Endothelial cell of umbilical vein (primary cell): ENCODE measurements at regions not wholly inside any gene's neighbourhood (a gene's known extent, or its start where the extent isn't known, plus 50 kb on each side); places are given as distances from the start of the nearest gene placed in this dataset.

Source experiments
- BruUV-seq: library from RNA; stranded (reverse); fragments of 400-500 nt; replicated peaks from 2 replicates; lab custom pipeline; 2021; lab: Mats Ljungman, UMichigan
- CTCF ChIA-PET: fragments of 300-600, 350-600 bp; sonication (Branson Sonifier 250); formaldehyde crosslinking; loops from one replicate; lab custom pipeline; 2021; ENCODE audit warnings: antibody characterized with exemption, inconsistent platforms; lab: Charles Lee
- POLR2A ChIA-PET: fragments of 300-600, 350-600 bp; sonication (Branson Sonifier 250); formaldehyde crosslinking; loops from one replicate; lab custom pipeline; 2021; ENCODE audit warnings: antibody characterized with exemption, inconsistent platforms; lab: Charles Lee
- DNase-seq: peaks from one replicate; pipeline ENCODE4 v3.0.0-alpha.2; 2011; ENCODE audit warnings: low read depth, low spot score
- FAIRE-seq: peaks from 2 replicates; lab custom pipeline; 2011; peaks lifted over from hg19 to GRCh38; lab: Jason Lieb, UNC
- H2AFZ ChIP-seq: 2 replicates; pipeline ENCODE4 v1.6.0; 2012; ENCODE audit warnings: low read depth, low read length, control low read depth, inconsistent platforms
- H3K27ac ChIP-seq: 2 replicates; pipeline ENCODE4 v1.5.1; 2011; ENCODE audit warnings: low read depth, mild to moderate bottlenecking, control low read depth, low read length, moderate library complexity; ENCODE audit not compliant: insufficient read depth
- H3K27me3 ChIP-seq, 2 experiments: 2 replicates each; pipeline versions ENCODE4 v1.6.0 to v1.6.1; 2011; ENCODE audit warnings: low read length in 2 of 2, mixed read lengths in 1 of 2; ENCODE audit not compliant: control insufficient read depth in 2 of 2, insufficient read depth in 2 of 2
- H3K36me3 ChIP-seq, 2 experiments: 2 replicates in 1 of 2; 3 replicates in 1 of 2; pipeline ENCODE4 v1.5.1; 2011; ENCODE audit warnings: low read length in 2 of 2, mild to moderate bottlenecking in 1 of 2, moderate library complexity in 1 of 2; ENCODE audit not compliant: control insufficient read depth in 2 of 2, insufficient read depth in 2 of 2; ENCODE audit errors: extremely low read depth in 1 of 2
- H3K4me1 ChIP-seq: 3 replicates; pipeline ENCODE4 v1.5.1; 2011; ENCODE audit warnings: mild to moderate bottlenecking, low read length; ENCODE audit not compliant: control insufficient read depth, insufficient read depth; ENCODE audit errors: extremely low read depth
- H3K4me2 ChIP-seq: 2 replicates; pipeline ENCODE4 v1.6.1; 2011; ENCODE audit warnings: low read length, control low read depth, mixed read lengths; ENCODE audit not compliant: insufficient read depth
- H3K4me3 ChIP-seq, 3 experiments: fragments of 200-600 bp in 1 of 3; sonication (generic), shearing (Covaris generic) in 1 of 3; replicated peaks in 1 of 3; 2 replicates each; pipeline ENCODE4 v1.5.1; 2011 to 2016; ENCODE audit warnings: control low read depth in 3 of 3, low read length in 3 of 3, mild to moderate bottlenecking in 2 of 3, inconsistent platforms in 1 of 3, low read depth in 1 of 3, moderate library complexity in 1 of 3; ENCODE audit not compliant: insufficient read depth in 1 of 3
- H3K79me2 ChIP-seq: 2 replicates; pipeline ENCODE4 v1.6.0; 2012; ENCODE audit warnings: low read length, inconsistent platforms; ENCODE audit not compliant: control insufficient read depth, insufficient read depth
- H3K9ac ChIP-seq: replicated peaks from 2 replicates; pipeline ENCODE3; 2011; ENCODE audit warnings: low read length, control low read depth; ENCODE audit not compliant: insufficient read depth; ENCODE audit errors: extremely low read depth
- H3K9me1 ChIP-seq: replicated peaks from 3 replicates; pipeline ENCODE4 v1.6.0; 2011; ENCODE audit warnings: mild to moderate bottlenecking, low read length; ENCODE audit not compliant: control insufficient read depth, insufficient read depth; ENCODE audit errors: extremely low read depth
- H3K9me3 ChIP-seq: replicated peaks from 2 replicates; pipeline ENCODE4 v1.5.1; 2012; ENCODE audit warnings: low read length, inconsistent platforms; ENCODE audit not compliant: control insufficient read depth, insufficient read depth
- H4K20me1 ChIP-seq: replicated peaks from 2 replicates; pipeline ENCODE3; 2011; ENCODE audit warnings: mild to moderate bottlenecking, low read length; ENCODE audit not compliant: control insufficient read depth, insufficient read depth; ENCODE audit errors: extremely low read depth
- CTCF ChIP-seq, 2 donors: IDR thresholded peaks; 1 replicate in 1 of 2; 2 replicates in 1 of 2; pipeline ENCODE4 v1.5.1; 2011; ENCODE audit warnings: low read length in 2 of 2, mild to moderate bottlenecking in 2 of 2, moderate library complexity in 2 of 2, control low read depth in 1 of 2, inconsistent platforms in 1 of 2, low read depth in 1 of 2; ENCODE audit not compliant: insufficient read depth in 1 of 2; ENCODE audit errors: extremely low read depth in 1 of 2
- EZH2 ChIP-seq: IDR thresholded peaks from 2 replicates; pipeline ENCODE4 v1.6.1; 2012; ENCODE audit warnings: borderline replicate concordance, low read depth, mild to moderate bottlenecking, moderate library complexity, low read length, inconsistent platforms; ENCODE audit not compliant: severe bottlenecking
- FOS ChIP-seq: IDR thresholded peaks from 2 replicates; pipeline ENCODE4 v1.6.1; 2011; ENCODE audit warnings: mild to moderate bottlenecking, low read length, moderate library complexity, borderline replicate concordance; ENCODE audit not compliant: insufficient read depth
- GATA2 ChIP-seq: IDR thresholded peaks from 2 replicates; pipeline ENCODE4 v1.7.0; 2011; ENCODE audit warnings: low read depth, mild to moderate bottlenecking, moderate library complexity, mixed read lengths, low read length; ENCODE audit not compliant: insufficient read length, insufficient read depth
- JUN ChIP-seq: IDR thresholded peaks from 2 replicates; pipeline ENCODE4 v1.6.1; 2011; ENCODE audit warnings: borderline replicate concordance, low read depth; ENCODE audit not compliant: insufficient read length, insufficient read depth
- MYC ChIP-seq: IDR thresholded peaks from one replicate; pipeline ENCODE4 v1.6.1; 2011; ENCODE audit warnings: mild to moderate bottlenecking, low read depth, low read length
- POLR2A ChIP-seq: IDR thresholded peaks from 2 replicates; pipeline ENCODE4 v1.6.1; 2012; ENCODE audit warnings: low read depth, mild to moderate bottlenecking, control low read depth, low read length
- POLR2AphosphoS5 ChIP-seq: IDR thresholded peaks from 2 replicates; pipeline ENCODE4 v1.6.1; 2012; ENCODE audit warnings: low read depth, mild to moderate bottlenecking, control low read depth, low read length, moderate library complexity; ENCODE audit not compliant: insufficient read depth
- dilution Hi-C: fragments of 300-500 bp; cut with MboI; formaldehyde crosslinking; loops from one replicate; pipeline ENCODE4 v1.15.0; 2019; ENCODE audit warnings: low sequenced_read_pairs; ENCODE audit not compliant: extremely low pct_ligation_motif_present
- intact Hi-C: fragments of 100-400 bp; cut with micrococcal nuclease; formaldehyde crosslinking; loops from one replicate; pipeline ENCODE4 v1.10.0; 2022
- TF ChIP-seq, protein P1 (sequence below): IDR thresholded peaks from 2 replicates; pipeline ENCODE4 v1.6.1; 2011; ENCODE audit not compliant: insufficient read depth, insufficient read length

DNA sequence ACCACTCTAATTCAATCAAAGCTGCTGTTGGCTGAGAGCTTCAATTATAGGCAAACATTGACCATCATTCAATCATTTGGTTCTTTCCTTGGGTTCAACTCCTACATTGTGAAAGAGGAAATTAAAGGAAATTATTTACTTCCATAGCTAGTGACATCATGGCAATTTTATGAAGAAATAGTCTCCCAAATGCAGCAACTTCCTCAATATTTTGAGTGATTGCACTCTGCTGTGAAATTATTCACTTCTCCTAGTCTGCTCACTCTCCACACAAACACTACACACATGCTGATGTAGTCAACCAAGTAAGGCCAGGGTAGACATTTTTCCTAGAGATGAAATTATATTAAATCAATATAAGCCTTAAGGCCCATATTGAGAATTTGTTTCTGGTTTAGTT is 86.7 kb upstream of the NCKAP5 start:
- intact Hi-C loops = no loop called here
- Histone ChIP-seq H3K36me3 (no peaks in the 10 kb centered on the region), H3K9me1 (no peaks in the 10 kb centered on the region), H2AFZ (no peak overlapping the region), H3K27me3 (no peaks in the 10 kb centered on the region), H3K27ac (no peak overlapping the region), H3K79me2 (no peaks in the 10 kb centered on the region), H3K4me1 (peaks cover 3% of the 10 kb centered on the region), H3K4me3 (no peak overlapping the region), H3K9me3 (no peaks in the 10 kb centered on the region), H3K9ac (no peak overlapping the region), H3K4me2 (no peak overlapping the region), H4K20me1 (no peaks in the 10 kb centered on the region)
- POLR2A ChIA-PET = no interaction called here
- DNase-seq (no peak), FAIRE-seq (no peak)
- dilution Hi-C loops = no loop called here
- no peak for TF ChIP-seq POLR2A
- no peak for TF ChIP-seq POLR2AphosphoS5
- TF ChIP-seq GATA2 = no peak
- no peak for TF ChIP-seq EZH2
- TF ChIP-seq, protein P1, sequence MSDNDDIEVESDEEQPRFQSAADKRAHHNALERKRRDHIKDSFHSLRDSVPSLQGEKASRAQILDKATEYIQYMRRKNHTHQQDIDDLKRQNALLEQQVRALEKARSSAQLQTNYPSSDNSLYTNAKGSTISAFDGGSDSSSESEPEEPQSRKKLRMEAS = no peak
- TF ChIP-seq FOS = no peak
- no peak for TF ChIP-seq MYC
- no peak for TF ChIP-seq JUN
- no peak for TF ChIP-seq CTCF (IDR thresholded peaks at IDR 0.05; ENCODE audit: extremely low read depth in 1 of 2, insufficient read depth in 1 of 2, low read depth in 1 of 2, low read length in 2 of 2)
- BruUV-seq = no TSS peak
- CTCF ChIA-PET = no interaction called here
